Glutamatergic neuron (in vitro differentiated cells): ENCODE measurements at regions not wholly inside any gene's neighbourhood (a gene's known extent, or its start where the extent isn't known, plus 50 kb on each side); places are given as distances from the start of the nearest gene placed in this dataset.

Experiments
- DNase-seq: peaks from one replicate; pipeline ENCODE4 v3.0.0; 2022
- H3K27ac Mint-ChIP-seq: one replicate; pipeline ENCODE4 v1.8.0; 2020; ENCODE audit warnings: mild to moderate bottlenecking, mixed read lengths, inconsistent platforms; ENCODE audit not compliant: unreplicated experiment
- H3K27me3 Mint-ChIP-seq: one replicate; pipeline ENCODE4 v1.8.0; 2020; ENCODE audit warnings: mild to moderate bottlenecking, moderate library complexity, mixed read lengths, inconsistent platforms; ENCODE audit not compliant: unreplicated experiment
- H3K36me3 Mint-ChIP-seq: one replicate; pipeline ENCODE4 v1.8.0; 2020; ENCODE audit warnings: mild to moderate bottlenecking, mixed read lengths, inconsistent platforms; ENCODE audit not compliant: unreplicated experiment
- H3K4me1 Mint-ChIP-seq: one replicate; pipeline ENCODE4 v1.8.0; 2020; ENCODE audit warnings: mild to moderate bottlenecking, low read depth, mixed read lengths, inconsistent platforms; ENCODE audit not compliant: unreplicated experiment
- H3K4me3 Mint-ChIP-seq: one replicate; pipeline ENCODE4 v1.8.0; 2020; ENCODE audit warnings: mild to moderate bottlenecking, mixed read lengths, inconsistent platforms; ENCODE audit not compliant: unreplicated experiment
- H3K9me3 Mint-ChIP-seq: one replicate; pipeline ENCODE4 v1.8.0; 2020; ENCODE audit warnings: mild to moderate bottlenecking, moderate library complexity, mixed read lengths, inconsistent platforms; ENCODE audit not compliant: unreplicated experiment
- TF ChIP-seq, protein P1 (sequence below): fragments of 200-600 bp; sonication (generic); IDR thresholded peaks from one replicate; pipeline ENCODE4 v1.5.0; 2021; ENCODE audit not compliant: partially characterized antibody, unreplicated experiment

DNA sequence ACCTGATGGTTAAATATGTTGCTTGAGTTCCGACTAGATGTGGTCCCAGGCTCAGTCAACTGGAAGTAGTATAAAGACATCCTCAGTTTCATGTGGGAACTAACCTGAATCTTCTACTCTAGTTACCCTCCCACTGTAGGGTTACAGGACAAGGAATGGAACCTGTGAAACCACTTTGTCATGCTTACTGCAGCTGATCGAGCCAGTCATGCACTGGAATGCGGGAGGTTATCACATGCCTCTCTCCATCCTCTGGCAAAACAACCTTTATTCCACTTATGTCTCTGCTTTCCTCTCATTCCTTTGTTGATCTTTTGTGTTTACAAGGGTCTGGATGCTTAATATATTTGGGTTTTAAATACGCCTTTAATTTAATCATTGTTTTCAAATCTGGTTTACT lies 111.9 kb upstream of the DDHD1 start:
- TF ChIP-seq, protein P1, sequence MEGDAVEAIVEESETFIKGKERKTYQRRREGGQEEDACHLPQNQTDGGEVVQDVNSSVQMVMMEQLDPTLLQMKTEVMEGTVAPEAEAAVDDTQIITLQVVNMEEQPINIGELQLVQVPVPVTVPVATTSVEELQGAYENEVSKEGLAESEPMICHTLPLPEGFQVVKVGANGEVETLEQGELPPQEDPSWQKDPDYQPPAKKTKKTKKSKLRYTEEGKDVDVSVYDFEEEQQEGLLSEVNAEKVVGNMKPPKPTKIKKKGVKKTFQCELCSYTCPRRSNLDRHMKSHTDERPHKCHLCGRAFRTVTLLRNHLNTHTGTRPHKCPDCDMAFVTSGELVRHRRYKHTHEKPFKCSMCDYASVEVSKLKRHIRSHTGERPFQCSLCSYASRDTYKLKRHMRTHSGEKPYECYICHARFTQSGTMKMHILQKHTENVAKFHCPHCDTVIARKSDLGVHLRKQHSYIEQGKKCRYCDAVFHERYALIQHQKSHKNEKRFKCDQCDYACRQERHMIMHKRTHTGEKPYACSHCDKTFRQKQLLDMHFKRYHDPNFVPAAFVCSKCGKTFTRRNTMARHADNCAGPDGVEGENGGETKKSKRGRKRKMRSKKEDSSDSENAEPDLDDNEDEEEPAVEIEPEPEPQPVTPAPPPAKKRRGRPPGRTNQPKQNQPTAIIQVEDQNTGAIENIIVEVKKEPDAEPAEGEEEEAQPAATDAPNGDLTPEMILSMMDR, result no peak
- Mint-ChIP-seq H3K4me3 (no peak overlapping the region), H3K36me3 (peaks cover 5% of the 10 kb centered on the region), H3K27me3 (no peaks in the 10 kb centered on the region), H3K4me1 (no peaks in the 10 kb centered on the region), H3K27ac (no peak overlapping the region), H3K9me3 (peaks cover 7% of the 10 kb centered on the region)
- no peak for DNase-seq

DNA sequence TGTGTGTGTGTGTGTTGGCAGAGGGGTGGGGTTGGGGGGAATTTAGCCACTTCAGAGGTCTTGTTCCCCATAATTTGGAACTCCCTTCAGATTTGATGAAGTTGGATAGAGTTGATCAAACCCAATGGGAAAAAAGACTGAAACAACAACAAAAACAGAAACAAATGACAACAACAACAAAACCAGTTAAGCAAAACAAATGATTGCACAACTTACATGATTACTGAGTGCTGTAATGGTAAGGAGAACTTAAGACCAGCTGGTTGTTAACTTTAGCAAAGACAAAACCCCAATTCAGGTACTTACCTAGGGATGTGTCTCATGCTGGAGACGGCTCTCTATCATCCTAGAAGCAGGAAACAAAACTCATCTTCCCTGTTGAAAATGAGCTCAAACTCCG lies 107.8 kb upstream of the DDHD1 start:
- Mint-ChIP-seq H3K36me3 (peaks cover 4% of the 10 kb centered on the region), H3K9me3 (peaks cover 7% of the 10 kb centered on the region), H3K4me1 (no peaks in the 10 kb centered on the region), H3K4me3 (no peak overlapping the region), H3K27ac (no peak overlapping the region), H3K27me3 (no peaks in the 10 kb centered on the region)
- TF ChIP-seq, protein P1, result no peak
- no peak for DNase-seq

DNA sequence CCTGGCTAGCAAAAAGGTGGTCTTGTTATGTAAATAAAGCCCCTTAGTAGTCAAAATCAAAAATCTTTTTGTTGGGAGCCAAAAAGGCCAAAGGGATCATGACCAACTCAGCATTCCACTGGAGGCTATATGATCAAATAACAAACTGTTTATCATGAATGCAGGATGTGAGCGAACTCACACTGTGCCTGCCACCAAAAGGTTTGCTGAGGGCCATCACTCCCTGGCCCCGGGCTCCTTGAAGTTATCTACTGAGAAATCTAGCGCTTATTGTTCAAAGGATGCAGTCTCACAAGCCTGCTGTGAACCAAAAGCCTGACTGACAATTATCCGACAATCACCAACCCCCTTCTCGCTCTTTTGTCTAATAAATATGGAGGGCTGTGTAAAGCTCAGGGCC lies 107.2 kb upstream of the DDHD1 start:
- H3K36me3 Mint-ChIP-seq, result no peaks in the 10 kb centered on the region
- peaks cover 7% of the 10 kb centered on the region for H3K9me3 Mint-ChIP-seq
- no peak overlapping the region for H3K4me3 Mint-ChIP-seq
- TF ChIP-seq, protein P1, result no peak
- no peak for DNase-seq
- H3K27me3 Mint-ChIP-seq, result no peaks in the 10 kb centered on the region
- no peak overlapping the region for H3K27ac Mint-ChIP-seq
- H3K4me1 Mint-ChIP-seq, result no peaks in the 10 kb centered on the region

DNA sequence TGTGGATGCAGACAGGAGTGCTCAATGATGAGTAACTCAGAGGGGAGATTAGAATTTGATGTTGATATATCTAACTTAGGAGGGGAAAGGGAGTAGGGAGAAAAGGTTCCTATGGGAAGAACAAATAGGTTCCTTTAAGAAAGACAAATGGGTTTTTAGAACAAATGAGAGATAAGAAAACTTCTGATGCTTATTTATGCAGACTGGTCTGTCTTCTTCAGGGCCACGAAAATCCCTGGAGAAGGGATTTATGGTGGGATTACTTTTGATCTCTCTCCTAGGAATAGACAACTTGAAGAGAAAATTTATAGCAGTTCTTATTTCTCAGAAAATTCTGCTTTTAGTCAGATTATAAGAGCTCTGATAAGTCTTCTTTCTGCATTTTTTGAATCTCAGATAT lies 99.0 kb upstream of the DDHD1 start:
- Mint-ChIP-seq H3K4me1 (no peaks in the 10 kb centered on the region), H3K27me3 (no peaks in the 10 kb centered on the region), H3K36me3 (peaks cover 8% of the 10 kb centered on the region), H3K9me3 (no peaks in the 10 kb centered on the region), H3K27ac (no peak overlapping the region), H3K4me3 (no peak overlapping the region)
- TF ChIP-seq, protein P1, result no peak
- no peak for DNase-seq

DNA sequence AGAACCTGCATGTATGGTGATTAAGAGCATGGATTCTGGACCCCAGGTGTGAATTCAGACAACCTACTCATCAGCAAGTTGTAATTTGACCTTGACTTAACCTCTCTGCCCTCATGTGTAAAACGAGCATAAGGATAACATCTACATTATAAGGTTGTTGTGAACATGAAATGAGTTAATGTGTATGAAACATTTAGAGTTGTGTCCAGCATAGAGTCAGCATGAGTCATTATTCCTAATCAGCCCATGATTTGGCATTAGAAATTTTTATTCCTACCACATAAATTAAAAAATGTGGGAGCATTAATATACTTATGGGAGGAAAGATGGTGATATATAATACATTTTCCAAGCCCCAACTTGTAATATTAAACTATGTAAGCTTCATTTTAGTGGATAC lies 95.9 kb upstream of the DDHD1 start:
- H3K27me3 Mint-ChIP-seq, result no peaks in the 10 kb centered on the region
- H3K36me3 Mint-ChIP-seq, result peaks cover 10% of the 10 kb centered on the region
- no peak overlapping the region for H3K27ac Mint-ChIP-seq
- no peaks in the 10 kb centered on the region for H3K9me3 Mint-ChIP-seq
- no peak overlapping the region for H3K4me3 Mint-ChIP-seq
- TF ChIP-seq, protein P1, result no peak
- H3K4me1 Mint-ChIP-seq, result no peaks in the 10 kb centered on the region
- DNase-seq, result no peak
